Activated naive CD8-positive, alpha-beta T cell treated with anti-CD3 and anti-CD28 coated beads, Interleukin-2, amount 50 U/mL, for 24 hours (primary cell): ENCODE measurements at regions not wholly inside any gene's neighbourhood (a gene's known extent, or its start where the extent isn't known, plus 50 kb on each side); places are given as distances from the start of the nearest gene placed in this dataset.

Experiments used
- ATAC-seq: fragments of 150-1000 bp; cut with Tn5 transposase; one replicate; pipeline ENCODE4 v1.10.0; 2021
- DNase-seq: peaks from one replicate; pipeline ENCODE4 v3.0.0; 2021
- H3K27ac Mint-ChIP-seq: one replicate; pipeline ENCODE4 v1.8.0; 2021; ENCODE audit warnings: mild to moderate bottlenecking, mixed read lengths
- H3K27me3 Mint-ChIP-seq: one replicate; pipeline ENCODE4 v1.8.0; 2021; ENCODE audit warnings: mixed read lengths
- H3K36me3 Mint-ChIP-seq: one replicate; pipeline ENCODE4 v1.8.0; 2021; ENCODE audit warnings: low read depth, mixed read lengths
- H3K4me1 Mint-ChIP-seq: one replicate; pipeline ENCODE4 v1.8.0; 2021; ENCODE audit warnings: mixed read lengths
- H3K4me3 Mint-ChIP-seq: one replicate; pipeline ENCODE4 v1.8.0; 2021; ENCODE audit warnings: mild to moderate bottlenecking, moderate library complexity, mixed read lengths
- H3K9me3 Mint-ChIP-seq: one replicate; pipeline ENCODE4 v1.8.0; 2021; ENCODE audit warnings: mixed read lengths

- DNase-seq (no peak), ATAC-seq (no peak)
- no peak overlapping the region for H3K27ac Mint-ChIP-seq
- H3K4me1 Mint-ChIP-seq: peaks cover 2% of the 10 kb centered on the region
- no peaks in the 10 kb centered on the region for H3K36me3 Mint-ChIP-seq
- H3K9me3 Mint-ChIP-seq: no peaks in the 10 kb centered on the region
- peaks cover 2% of the 10 kb centered on the region for H3K27me3 Mint-ChIP-seq
- no peak overlapping the region for H3K4me3 Mint-ChIP-seq
Observed at GRCh38 chr20:23160536-23161243, 74.6 kb upstream of the CD93 start.

- Mint-ChIP-seq H3K9me3 (no peaks in the 10 kb centered on the region), H3K27ac (no peak overlapping the region), H3K27me3 (peaks cover 2% of the 10 kb centered on the region), H3K36me3 (no peaks in the 10 kb centered on the region), H3K4me3 (no peak overlapping the region), H3K4me1 (peaks cover 4% of the 10 kb centered on the region)
- DNase-seq (no peak), ATAC-seq (no peak)
Observed at GRCh38 chr20:23159947-23160318, 73.8 kb upstream of the CD93 start.

GRCh38 chr20:23159256-23159946, 73.3 kb upstream of the CD93 start:
- Mint-ChIP-seq H3K4me3 (no peak overlapping the region), H3K36me3 (no peaks in the 10 kb centered on the region), H3K27me3 (no peaks in the 10 kb centered on the region), H3K9me3 (no peaks in the 10 kb centered on the region), H3K27ac (no peak overlapping the region), H3K4me1 (peaks cover 4% of the 10 kb centered on the region)
- DNase-seq (no peak), ATAC-seq (no peak)

GRCh38 chr20:23157734-23158133, 71.6 kb upstream of the CD93 start:
- DNase-seq: no peak
- H3K27me3 Mint-ChIP-seq: no peaks in the 10 kb centered on the region
- no peaks in the 10 kb centered on the region for H3K9me3 Mint-ChIP-seq
- H3K36me3 Mint-ChIP-seq: no peaks in the 10 kb centered on the region
- no peak overlapping the region for H3K27ac Mint-ChIP-seq
- H3K4me3 Mint-ChIP-seq: no peak overlapping the region
- H3K4me1 Mint-ChIP-seq: peaks cover 4% of the 10 kb centered on the region
- no peak for ATAC-seq

- no peak overlapping the region for H3K4me3 Mint-ChIP-seq
- DNase-seq: no peak
- H3K27ac Mint-ChIP-seq: no peak overlapping the region
- peaks cover 4% of the 10 kb centered on the region for H3K4me1 Mint-ChIP-seq
- H3K27me3 Mint-ChIP-seq: no peaks in the 10 kb centered on the region
- H3K36me3 Mint-ChIP-seq: no peaks in the 10 kb centered on the region
- no peaks in the 10 kb centered on the region for H3K9me3 Mint-ChIP-seq
- ATAC-seq: no peak
Observed at GRCh38 chr20:23156842-23157423, 70.8 kb upstream of the CD93 start.

- ATAC-seq: no peak
- H3K4me3 Mint-ChIP-seq: no peak overlapping the region
Observed at GRCh38 chr20:23156170-23156841, 70.2 kb upstream of the CD93 start.

GRCh38 chr20:23155141-23155590, 69.0 kb upstream of the CD93 start:
- no peak for ATAC-seq
- peaks cover 4% of the 10 kb centered on the region for H3K4me1 Mint-ChIP-seq
- no peak overlapping the region for H3K27ac Mint-ChIP-seq
- no peaks in the 10 kb centered on the region for H3K27me3 Mint-ChIP-seq
- H3K36me3 Mint-ChIP-seq: no peaks in the 10 kb centered on the region
- no peaks in the 10 kb centered on the region for H3K9me3 Mint-ChIP-seq
- H3K4me3 Mint-ChIP-seq: no peak overlapping the region
- no peak for DNase-seq

More at GRCh38 chr20:23156170-23156841, 70.2 kb upstream of the CD93 start:
- DNase-seq: no peak
- Mint-ChIP-seq H3K9me3 (no peaks in the 10 kb centered on the region), H3K27me3 (no peaks in the 10 kb centered on the region), H3K27ac (no peak overlapping the region), H3K36me3 (no peaks in the 10 kb centered on the region), H3K4me1 (peaks cover 4% of the 10 kb centered on the region)

- Mint-ChIP-seq H3K4me1 (peaks cover 4% of the 10 kb centered on the region), H3K36me3 (no peaks in the 10 kb centered on the region), H3K27ac (no peak overlapping the region), H3K27me3 (no peaks in the 10 kb centered on the region), H3K9me3 (no peaks in the 10 kb centered on the region), H3K4me3 (no peak overlapping the region)
- ATAC-seq: no peak
- no peak for DNase-seq
Observed at GRCh38 chr20:23153696-23154341, 67.7 kb upstream of the CD93 start.

- H3K4me1 Mint-ChIP-seq: peaks cover 13% of the 10 kb centered on the region
- H3K4me3 Mint-ChIP-seq: no peak overlapping the region
- ATAC-seq: no peak
- DNase-seq: no peak
- no peak overlapping the region for H3K27ac Mint-ChIP-seq
- no peaks in the 10 kb centered on the region for H3K36me3 Mint-ChIP-seq
- no peaks in the 10 kb centered on the region for H3K9me3 Mint-ChIP-seq
- no peaks in the 10 kb centered on the region for H3K27me3 Mint-ChIP-seq
Observed at GRCh38 chr20:23152902-23153301, 66.8 kb upstream of the CD93 start.

- H3K4me3 Mint-ChIP-seq: no peak overlapping the region
- peaks cover 18% of the 10 kb centered on the region for H3K4me1 Mint-ChIP-seq
- H3K27me3 Mint-ChIP-seq: no peaks in the 10 kb centered on the region
- no peak overlapping the region for H3K27ac Mint-ChIP-seq
- no peak for DNase-seq
- no peaks in the 10 kb centered on the region for H3K36me3 Mint-ChIP-seq
- ATAC-seq: no peak
- no peaks in the 10 kb centered on the region for H3K9me3 Mint-ChIP-seq
Observed at GRCh38 chr20:23152308-23152892, 66.3 kb upstream of the CD93 start.

- no peak for ATAC-seq
- no peak for DNase-seq
- Mint-ChIP-seq H3K4me3 (no peak overlapping the region), H3K36me3 (no peaks in the 10 kb centered on the region), H3K27ac (no peak overlapping the region), H3K4me1 (peaks cover 19% of the 10 kb centered on the region), H3K9me3 (no peaks in the 10 kb centered on the region), H3K27me3 (no peaks in the 10 kb centered on the region)
Observed at GRCh38 chr20:23151885-23152284, 65.8 kb upstream of the CD93 start.

GRCh38 chr20:23151008-23151703, 65.0 kb upstream of the CD93 start:
- no peak overlapping the region for H3K4me3 Mint-ChIP-seq
- H3K4me1 Mint-ChIP-seq: peaks cover 19% of the 10 kb centered on the region
- no peak for ATAC-seq

GRCh38 chr20:23150304-23151007, 64.3 kb upstream of the CD93 start:
- Mint-ChIP-seq H3K27ac (no peak overlapping the region), H3K4me1 (peaks cover 19% of the 10 kb centered on the region)

More at GRCh38 chr20:23151008-23151703, 65.0 kb upstream of the CD93 start:
- Mint-ChIP-seq H3K36me3 (no peaks in the 10 kb centered on the region), H3K27ac (no peak overlapping the region), H3K27me3 (no peaks in the 10 kb centered on the region), H3K9me3 (no peaks in the 10 kb centered on the region)
- DNase-seq: no peak

More at GRCh38 chr20:23150304-23151007, 64.3 kb upstream of the CD93 start:
- DNase-seq (no peak), ATAC-seq (no peak)
- no peaks in the 10 kb centered on the region for H3K27me3 Mint-ChIP-seq
- H3K36me3 Mint-ChIP-seq: no peaks in the 10 kb centered on the region
- H3K9me3 Mint-ChIP-seq: no peaks in the 10 kb centered on the region
- no peak overlapping the region for H3K4me3 Mint-ChIP-seq
